Brain microvascular endothelial cell (primary cell): ENCODE measurements at regions not wholly inside any gene's neighbourhood (a gene's known extent, or its start where the extent isn't known, plus 50 kb on each side); places are given as distances from the start of the nearest gene placed in this dataset.

Source experiments
- DNase-seq: peaks from one replicate; pipeline ENCODE4 v3.0.0-alpha.2; 2020
- H3K27ac ChIP-seq: fragments of 250-450 bp; sonication (Bioruptor Pico); 2 replicates; pipeline ENCODE4 v1.5.1; 2020; ENCODE audit warnings: mild to moderate bottlenecking, moderate library complexity
- H3K27me3 ChIP-seq: fragments of 250-450 bp; sonication (Bioruptor Pico); replicated peaks from 2 replicates; pipeline ENCODE4 v1.5.1; 2020; ENCODE audit warnings: mild to moderate bottlenecking
- H3K36me3 ChIP-seq: fragments of 250-450 bp; sonication (Bioruptor Pico); replicated peaks from 2 replicates; pipeline ENCODE4 v1.5.1; 2020; ENCODE audit warnings: mild to moderate bottlenecking
- H3K4me3 ChIP-seq: 2 replicates; pipeline ENCODE4 v1.5.1; 2011; ENCODE audit warnings: low read depth, mild to moderate bottlenecking, control low read depth, low read length, moderate library complexity
- CTCF ChIP-seq: IDR thresholded peaks from 2 replicates; pipeline ENCODE4 v1.5.1; 2011; ENCODE audit warnings: low read depth, mild to moderate bottlenecking, moderate library complexity, low read length, control low read depth, inconsistent platforms; ENCODE audit errors: missing control alignments
- in situ Hi-C: cut with HindIII; loops from 2 replicates; pipeline ENCODE4 v1.10.0; 2017; ENCODE audit warnings: low sequenced_read_pairs, low pct_ligation_motif_present

DNA sequence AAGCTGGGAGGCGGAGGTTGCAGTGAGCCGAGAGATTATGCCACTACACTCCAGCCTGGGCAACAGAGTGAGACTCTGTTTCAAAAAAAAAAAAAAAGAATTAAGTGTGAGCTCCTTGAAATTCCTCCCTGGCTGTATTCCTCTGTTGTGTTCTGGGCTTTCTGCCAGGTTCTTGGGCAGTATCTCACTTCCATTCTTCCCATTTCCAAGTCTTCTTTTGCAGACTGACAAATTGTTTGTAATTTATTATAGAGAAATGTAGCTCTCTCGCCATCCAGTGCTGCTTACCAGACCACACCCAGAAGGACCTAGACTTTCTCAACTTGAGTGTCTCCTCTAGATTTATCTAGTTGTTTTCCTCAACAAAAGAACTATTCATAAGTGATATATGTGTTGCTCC lies 105.0 kb upstream of the ADGRL2 start:
- TF ChIP-seq CTCF: no peak
- DNase-seq: peak; percentile 78
- in situ Hi-C loops: no loop called here

GRCh38 chr1:81693316-81693715 lies 107.4 kb upstream of the ADGRL2 start:
- H3K27ac ChIP-seq: no peak overlapping the region
- no peaks in the 10 kb centered on the region for H3K36me3 ChIP-seq
- H3K27me3 ChIP-seq: no peaks in the 10 kb centered on the region
- H3K4me3 ChIP-seq: no peak overlapping the region
- no peak for TF ChIP-seq CTCF
- in situ Hi-C loops: no loop called here
- DNase-seq: no peak

More for the DNA sequence above, 105.0 kb upstream of the ADGRL2 start:
- peak overlapping the region; percentile 33 for H3K27ac ChIP-seq
- no peaks in the 10 kb centered on the region for H3K27me3 ChIP-seq
- H3K36me3 ChIP-seq: no peaks in the 10 kb centered on the region
- no peak overlapping the region for H3K4me3 ChIP-seq

GRCh38 chr1:81690676-81691453 lies 109.9 kb upstream of the ADGRL2 start:
- no peak for TF ChIP-seq CTCF
- H3K36me3 ChIP-seq: no peaks in the 10 kb centered on the region
- in situ Hi-C loops: no loop called here
- H3K27me3 ChIP-seq: no peaks in the 10 kb centered on the region
- DNase-seq: no peak
- no peak overlapping the region for H3K4me3 ChIP-seq
- H3K27ac ChIP-seq: no peak overlapping the region

- H3K27me3 ChIP-seq: no peaks in the 10 kb centered on the region
- no peak for TF ChIP-seq CTCF
- H3K4me3 ChIP-seq: no peak overlapping the region
- H3K36me3 ChIP-seq: no peaks in the 10 kb centered on the region
- in situ Hi-C loops: no loop called here
- DNase-seq: peak; percentile 51
- H3K27ac ChIP-seq: no peak overlapping the region
Observed at GRCh38 chr1:81689531-81689941, 111.2 kb upstream of the ADGRL2 start.

DNA sequence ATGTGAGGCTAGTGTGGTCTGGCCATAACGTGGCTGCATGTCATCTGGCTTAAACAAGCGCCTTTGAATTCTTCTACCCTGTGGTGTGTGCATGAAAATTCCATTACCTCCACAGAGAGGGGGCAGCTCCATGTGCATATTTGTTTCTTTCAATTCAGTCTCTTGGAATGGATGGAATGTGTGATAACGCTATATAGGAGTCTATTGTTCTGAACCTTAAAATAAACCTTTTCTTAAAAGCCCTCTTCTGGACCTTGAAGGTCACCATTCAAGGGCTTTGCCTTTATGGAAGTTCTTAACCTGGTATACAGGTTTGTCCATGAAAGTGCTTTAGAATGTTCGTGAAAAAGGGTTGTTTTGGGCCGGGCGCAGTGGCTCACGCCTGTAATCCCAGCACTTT lies 118.2 kb upstream of the ADGRL2 start:
- no peak overlapping the region for H3K4me3 ChIP-seq
- no peaks in the 10 kb centered on the region for H3K27me3 ChIP-seq
- in situ Hi-C loops: no loop called here
- peak; percentile 65 for DNase-seq
- peak overlapping the region; percentile 27 for H3K27ac ChIP-seq
- no peak for TF ChIP-seq CTCF
- no peaks in the 10 kb centered on the region for H3K36me3 ChIP-seq
